Lower leg skin (tissue), 3 donors: ENCODE measurements at regions not wholly inside any gene's neighbourhood (a gene's known extent, or its start where the extent isn't known, plus 50 kb on each side); places are given as distances from the start of the nearest gene placed in this dataset.

Experiments used
- CTCF ChIP-seq, 3 donors: fragments of 450-650 bp; IDR thresholded peaks; one replicate each; pipeline ENCODE4 v1.5.1; 2016; ENCODE audit warnings: antibody characterized with exemption in 3 of 3, mild to moderate bottlenecking in 3 of 3, moderate library complexity in 2 of 3
- POLR2A ChIP-seq, 2 donors: fragments of 450-650 bp; IDR thresholded peaks; one replicate each; pipeline ENCODE4 v1.6.1; 2016 to 2017; ENCODE audit warnings: antibody characterized with exemption in 2 of 2, mild to moderate bottlenecking in 1 of 2, moderate library complexity in 1 of 2

- TF ChIP-seq POLR2A (IDR thresholded peaks at IDR 0.05) (no peak), CTCF (IDR thresholded peaks at IDR 0.05) (no peak)
These were observed 137.8 kb upstream of the AKR1E2 start for GRCh38 chr10:4688168-4688567.
